SK-N-SH (cell line): ENCODE measurements at regions not wholly inside any gene's neighbourhood (a gene's known extent, or its start where the extent isn't known, plus 50 kb on each side); places are given as distances from the start of the nearest gene placed in this dataset.

Experiments
- CTCF ChIA-PET: fragments of 300-600, 350-600 bp; formaldehyde crosslinking; extraction: SDS; loops from one replicate; lab custom pipeline; 2021; lab: Yijun Ruan, JAX
- POLR2A ChIA-PET: fragments of 350-600 bp; sonication (Branson Sonifier 250); formaldehyde crosslinking; extraction: SDS; loops from one replicate; lab custom pipeline; 2020; ENCODE audit warnings: antibody characterized with exemption, inconsistent platforms; lab: Yijun Ruan, JAX
- DNase-seq: peaks from one replicate; pipeline ENCODE4 v3.0.0; 2012
- H2AFZ ChIP-seq: fragments of 200-600 bp; sonication (generic); 2 replicates; pipeline ENCODE4 v1.8.1; 2016; ENCODE audit warnings: antibody characterized with exemption, mild to moderate bottlenecking, low read depth
- H3F3A ChIP-seq: fragments of 200-600 bp; sonication (generic); replicated peaks from 2 replicates; pipeline ENCODE3; 2016; ENCODE audit warnings: antibody characterized with exemption, mild to moderate bottlenecking; ENCODE audit not compliant: insufficient read depth
- H3K27ac ChIP-seq, 2 experiments: fragments of 200-500 bp in 1 of 2; fragments of 200-600 bp in 1 of 2; sonication (Bioruptor generic) in 1 of 2; sonication (generic), shearing (Covaris generic) in 1 of 2; 2 replicates each; pipeline versions ENCODE4 v1.5.1 to v1.6.1; 2014 to 2016; ENCODE audit warnings: low read depth in 2 of 2, inconsistent platforms in 1 of 2, low read length in 1 of 2, mild to moderate bottlenecking in 1 of 2, mixed read lengths in 1 of 2
- H3K27me3 ChIP-seq: fragments of 200-600 bp; sonication (generic), shearing (Covaris generic); 2 replicates; pipeline ENCODE4 v1.6.1; 2016; ENCODE audit warnings: mixed run types; ENCODE audit not compliant: insufficient read depth
- H3K36me3 ChIP-seq, 2 experiments: fragments of 200-500 bp in 1 of 2; fragments of 200-600 bp in 1 of 2; sonication (Bioruptor generic) in 1 of 2; sonication (generic) in 1 of 2; replicated peaks in 1 of 2; 2 replicates each; pipeline versions ENCODE3 to v1.5.1; 2014 to 2016; ENCODE audit warnings: low read length in 1 of 2, mild to moderate bottlenecking in 1 of 2; ENCODE audit not compliant: insufficient read depth in 2 of 2, control insufficient read depth in 1 of 2
- H3K4me1 ChIP-seq, 2 experiments: fragments of 200-500 bp in 1 of 2; fragments of 200-600 bp in 1 of 2; sonication (Bioruptor generic) in 1 of 2; sonication (generic), shearing (Covaris generic) in 1 of 2; 2 replicates each; pipeline versions ENCODE4 v1.5.1 to v1.6.1; 2014 to 2016; ENCODE audit warnings: low read depth in 1 of 2, low read length in 1 of 2, mixed run types in 1 of 2; ENCODE audit not compliant: insufficient read depth in 2 of 2, control insufficient read depth in 1 of 2
- H3K4me2 ChIP-seq: fragments of 200-600 bp; sonication (generic), shearing (Covaris generic); 2 replicates; pipeline ENCODE4 v1.6.1; 2017; ENCODE audit warnings: mixed run types
- H3K4me3 ChIP-seq, 2 experiments: fragments of 200-500 bp in 1 of 2; fragments of 200-600 bp in 1 of 2; sonication (Bioruptor generic) in 1 of 2; sonication (generic), shearing (Covaris generic) in 1 of 2; 2 replicates each; pipeline versions ENCODE4 v1.5.1 to v1.8.1; 2014 to 2016; ENCODE audit warnings: low read depth in 2 of 2, inconsistent platforms in 1 of 2, low read length in 1 of 2, mild to moderate bottlenecking in 1 of 2, mixed read lengths in 1 of 2, moderate library complexity in 1 of 2
- H3K79me2 ChIP-seq: fragments of 200-600 bp; sonication (generic); 2 replicates; pipeline ENCODE4 v1.8.1; 2017; ENCODE audit warnings: mild to moderate bottlenecking; ENCODE audit not compliant: insufficient read depth
- H3K9ac ChIP-seq: fragments of 200-600 bp; sonication (generic); 2 replicates; pipeline ENCODE4 v1.6.1; 2017; ENCODE audit warnings: mixed run types
- H3K9me2 ChIP-seq: fragments of 200-600 bp; sonication (generic); 2 replicates; pipeline ENCODE4 v1.6.1; 2017; ENCODE audit warnings: mixed run types
- H3K9me3 ChIP-seq: fragments of 200-600 bp; sonication (generic); 2 replicates; pipeline ENCODE4 v1.6.1; 2017; ENCODE audit warnings: mixed run types, mild to moderate bottlenecking, moderate library complexity
- H4K20me1 ChIP-seq: fragments of 200-600 bp; sonication (generic); 2 replicates; pipeline ENCODE4 v1.6.1; 2017; ENCODE audit warnings: mild to moderate bottlenecking, mixed run types; ENCODE audit not compliant: insufficient read depth
- CTCF ChIP-seq: fragments of 200-600 bp; sonication (generic); IDR thresholded peaks from 2 replicates; pipeline ENCODE4 v1.6.1; 2017; ENCODE audit warnings: antibody characterized with exemption, mild to moderate bottlenecking, moderate library complexity
- ELF1 ChIP-seq: IDR thresholded peaks from 2 replicates; pipeline ENCODE4 v1.4.0; 2012
- EP300 ChIP-seq, 2 experiments: IDR thresholded peaks; 2 replicates each; pipeline versions ENCODE4 v1.4.0 to v1.6.1; 2012; ENCODE audit warnings: borderline replicate concordance in 1 of 2, low read depth in 1 of 2, low read length in 1 of 2
- FOXJ3 ChIP-seq: sonication (generic); formaldehyde crosslinking; IDR thresholded peaks from 2 replicates; pipeline ENCODE4 v1.5.1; 2020; ENCODE audit warnings: mild to moderate bottlenecking, missing genetic modification reagents
- MAX ChIP-seq: IDR thresholded peaks from 2 replicates; pipeline ENCODE4 v1.4.0; 2012; ENCODE audit warnings: low read depth
- NFIC ChIP-seq: IDR thresholded peaks from 2 replicates; pipeline ENCODE4 v1.4.0; 2012; ENCODE audit warnings: borderline replicate concordance
- NRF1 ChIP-seq: IDR thresholded peaks from 2 replicates; pipeline ENCODE4 v1.6.1; 2012; ENCODE audit warnings: low read depth, mild to moderate bottlenecking, low read length
- PBX3 ChIP-seq: IDR thresholded peaks from 2 replicates; pipeline ENCODE4; 2012
- POLR2AphosphoS5 ChIP-seq: IDR thresholded peaks from 2 replicates; pipeline ENCODE4 v1.6.1; 2012; ENCODE audit warnings: low read depth, low read length
- RAD21 ChIP-seq: IDR thresholded peaks from 2 replicates; pipeline ENCODE4 v1.6.1; 2012; ENCODE audit warnings: mild to moderate bottlenecking, low read length
- REST ChIP-seq: IDR thresholded peaks from 2 replicates; pipeline ENCODE4 v1.6.1; 2012; ENCODE audit warnings: mild to moderate bottlenecking, low read depth, low read length, moderate library complexity
- TCF12 ChIP-seq: IDR thresholded peaks from 2 replicates; pipeline ENCODE4 v1.4.0; 2012
- TEAD4 ChIP-seq: IDR thresholded peaks from 2 replicates; pipeline ENCODE4 v1.4.0; 2012; ENCODE audit warnings: mild to moderate bottlenecking, borderline replicate concordance; ENCODE audit not compliant: insufficient read depth
- USF1 ChIP-seq: IDR thresholded peaks from 2 replicates; pipeline ENCODE4 v1.4.0; 2012; ENCODE audit warnings: low read depth, borderline replicate concordance
- USF2 ChIP-seq: fragments of 150-350 bp; IDR thresholded peaks from 2 replicates; pipeline ENCODE4 v1.6.1; 2017; ENCODE audit warnings: antibody characterized with exemption, low read length, low read depth, borderline replicate concordance
- WGBS: methylation state at CpG from one replicate; pipeline ENCODE4 v1.1.6; 2017; ENCODE audit warnings: low lambda C conversion rate; 5-methylcytosine and 5-hydroxymethylcytosine counted together

GRCh38 chr3:39637807-39638206, 170.3 kb downstream of the MOBP start (continued):
- TF ChIP-seq PBX3, result no peak
- no peak for TF ChIP-seq TEAD4
- no peak for TF ChIP-seq NRF1
- no peak for TF ChIP-seq POLR2AphosphoS5
- TF ChIP-seq NFIC, result no peak
- no peak for TF ChIP-seq FOXJ3 (CRISPR knock-in tag)

GRCh38 chr3:39638301-39638700, 170.8 kb downstream of the MOBP start:
- no peak overlapping the region for H3K9ac ChIP-seq
- no peak for DNase-seq
- no peak overlapping the region for H3K4me3 ChIP-seq
- H4K20me1 ChIP-seq, result no peaks in the 10 kb centered on the region
- no peak for TF ChIP-seq RAD21
- no peaks in the 10 kb centered on the region for H3K36me3 ChIP-seq
- H3K27ac ChIP-seq, result peak overlapping the region in 1 of 2 experiments; percentile 80; a peak in 2 of 4 replicates
- H3K4me1 ChIP-seq, result peaks cover 2 to 12% of the 10 kb centered on the region in 2 experiments; a peak in 3 of 4 replicates
- no peaks in the 10 kb centered on the region for H3K79me2 ChIP-seq
- no peaks in the 10 kb centered on the region for H3K27me3 ChIP-seq
- peaks cover 27% of the 10 kb centered on the region for H3F3A ChIP-seq
- H2AFZ ChIP-seq, result peak overlapping the region; percentile 53; the same call in 1 of the 2 replicates
- H3K4me2 ChIP-seq, result no peak overlapping the region
- 94% methylated on average over 6 of the region's 6 CpGs for WGBS
- CTCF ChIA-PET, result interaction anchor here (0.8 to 1.4 kb wide), 4 partner anchors 8 to 541 kb away, joined by 3 to 5 read pairs (median 4); no protein-coding TSS in a partner anchor
- no peaks in the 10 kb centered on the region for H3K9me2 ChIP-seq
- POLR2A ChIA-PET, result no interaction called here
- no peaks in the 10 kb centered on the region for H3K9me3 ChIP-seq

- no peak for DNase-seq
- Histone ChIP-seq H3K9ac (no peak overlapping the region), H3K79me2 (no peaks in the 10 kb centered on the region), H3K4me3 (no peak overlapping the region), H3K9me3 (no peaks in the 10 kb centered on the region), H3K4me2 (peak overlapping the region; percentile 59), H3F3A (peaks cover 27% of the 10 kb centered on the region), H3K27me3 (no peaks in the 10 kb centered on the region), H2AFZ (no peak overlapping the region), H3K4me1 (peaks cover 2 to 12% of the 10 kb centered on the region in 2 experiments; a peak in 3 of 4 replicates), H4K20me1 (no peaks in the 10 kb centered on the region), H3K9me2 (no peaks in the 10 kb centered on the region), H3K36me3 (no peaks in the 10 kb centered on the region), H3K27ac (peak overlapping the region in 1 of 2 experiments; percentile 80; a peak in 2 of 4 replicates)
- ChIA-PET CTCF (interaction anchor here (0.6 to 1.8 kb wide), 3 partner anchors 251 to 540 kb away, joined by 3 to 5 read pairs (median 4); no protein-coding TSS in a partner anchor), POLR2A (no interaction called here)
- 25% methylated on average over 5 of the region's 5 CpGs for WGBS
- TF ChIP-seq USF2 (no peak), ELF1 (peak; percentile 51), TCF12 (peak; percentile 91), REST (peak; percentile 61; the same call in 1 of the 2 replicates), NFIC (peak; percentile 53; the same call in 1 of the 2 replicates), EP300 (IDR thresholded peaks at IDR 0.05; ENCODE audit: borderline replicate concordance in 1 of 2, low read depth in 1 of 2, low read length in 1 of 2) (peak in 1 of 2 experiments; percentile 88; a peak in 2 of 4 replicates), CTCF (no peak), USF1 (no peak), MAX (peak; percentile 41; the same call in 1 of the 2 replicates)
Measured at GRCh38 chr3:39639344-39640236, 169.8 kb upstream of the MYRIP start.
